ENCODE measurements at regions not wholly inside any gene's neighbourhood (a gene's known extent, or its start where the extent isn't known, plus 50 kb on each side); places are given as distances from the start of the nearest gene placed in this dataset.

- no peak for TF ChIP-seq CTCF (conservative IDR thresholded peaks at IDR 0.05)
- no peak for TF ChIP-seq ZFX (IDR thresholded peaks at IDR 0.05)
Measured at GRCh38 chr4:147206807-147207206, 261.1 kb upstream of the TTC29 start.
